ENCODE measurements at regions not wholly inside any gene's neighbourhood (a gene's known extent, or its start where the extent isn't known, plus 50 kb on each side); places are given as distances from the start of the nearest gene placed in this dataset.

GRCh38 chr13:97134364-97135095 is 87.6 kb upstream of the MBNL2 start:
- no peak for DNase-seq (ENCODE audit: low read depth in 3 of 3)

- no peak for DNase-seq (ENCODE audit: low read depth in 3 of 3)
These were observed 86.2 kb upstream of the MBNL2 start for GRCh38 chr13:97135883-97136282.

- no peak for DNase-seq (ENCODE audit: low read depth in 3 of 3)
These were observed 85.7 kb upstream of the MBNL2 start for GRCh38 chr13:97136418-97136817.

GRCh38 chr13:97139691-97140090 is 82.4 kb upstream of the MBNL2 start:
- DNase-seq (ENCODE audit: low read depth in 3 of 3), result no peak

- DNase-seq (ENCODE audit: low read depth in 3 of 3), result no peak
These were observed 82.0 kb upstream of the MBNL2 start for GRCh38 chr13:97140131-97140530.

GRCh38 chr13:97140611-97141010 is 81.5 kb upstream of the MBNL2 start:
- DNase-seq (ENCODE audit: low read depth in 3 of 3), result no peak

- no peak for DNase-seq (ENCODE audit: low read depth in 3 of 3)
These were observed 81.0 kb upstream of the MBNL2 start for GRCh38 chr13:97141097-97141496.

GRCh38 chr13:97141564-97142005 is 80.5 kb upstream of the MBNL2 start:
- no peak for DNase-seq (ENCODE audit: low read depth in 3 of 3)

GRCh38 chr13:97142452-97142851 is 79.7 kb upstream of the MBNL2 start:
- DNase-seq (ENCODE audit: low read depth in 3 of 3), result no peak

GRCh38 chr13:97145057-97145456 is 77.1 kb upstream of the MBNL2 start:
- no peak for DNase-seq (ENCODE audit: low read depth in 3 of 3)

GRCh38 chr13:97148894-97149293 is 73.2 kb upstream of the MBNL2 start:
- DNase-seq (ENCODE audit: low read depth in 3 of 3), result no peak

- no peak for DNase-seq (ENCODE audit: low read depth in 3 of 3)
These were observed 61.7 kb upstream of the MBNL2 start for GRCh38 chr13:97160421-97160820.

GRCh38 chr13:97161582-97162231 is 60.4 kb upstream of the MBNL2 start:
- DNase-seq (ENCODE audit: low read depth in 3 of 3), result no peak

GRCh38 chr13:97165502-97166425 is 56.4 kb upstream of the MBNL2 start:
- no peak for DNase-seq (ENCODE audit: low read depth in 3 of 3)

- no peak for DNase-seq (ENCODE audit: low read depth in 3 of 3)
These were observed 51.0 kb upstream of the MBNL2 start for GRCh38 chr13:97171136-97171535.
